GM12892 (cell line): ENCODE measurements at regions not wholly inside any gene's neighbourhood (a gene's known extent, or its start where the extent isn't known, plus 50 kb on each side); places are given as distances from the start of the nearest gene placed in this dataset.
"Not testable (repeated sequence)": the region's sequence is repeated elsewhere in the genome, so short reads cannot be mapped to it uniquely, and the experiment has no call there.

Experiments used
- DNase-seq: peaks from one replicate; pipeline ENCODE4 v3.0.0; 2011; ENCODE audit not compliant: insufficient read length
- FAIRE-seq: peaks from 2 replicates; lab custom pipeline; 2011; peaks lifted over from hg19 to GRCh38; lab: Jason Lieb, UNC
- POLR2A ChIP-seq: IDR thresholded peaks from 2 replicates; pipeline ENCODE4 v1.6.1; 2011; ENCODE audit warnings: low read depth, low read length, control low read depth
- POLR2AphosphoS5 ChIP-seq: IDR thresholded peaks from 2 replicates; pipeline ENCODE4 v1.6.1; 2011; ENCODE audit warnings: low read depth, low read length, control low read depth
- TAF1 ChIP-seq: IDR thresholded peaks from 2 replicates; pipeline ENCODE4 v1.6.1; 2011; ENCODE audit warnings: low read depth, mild to moderate bottlenecking, control low read depth, low read length, borderline replicate concordance

DNA sequence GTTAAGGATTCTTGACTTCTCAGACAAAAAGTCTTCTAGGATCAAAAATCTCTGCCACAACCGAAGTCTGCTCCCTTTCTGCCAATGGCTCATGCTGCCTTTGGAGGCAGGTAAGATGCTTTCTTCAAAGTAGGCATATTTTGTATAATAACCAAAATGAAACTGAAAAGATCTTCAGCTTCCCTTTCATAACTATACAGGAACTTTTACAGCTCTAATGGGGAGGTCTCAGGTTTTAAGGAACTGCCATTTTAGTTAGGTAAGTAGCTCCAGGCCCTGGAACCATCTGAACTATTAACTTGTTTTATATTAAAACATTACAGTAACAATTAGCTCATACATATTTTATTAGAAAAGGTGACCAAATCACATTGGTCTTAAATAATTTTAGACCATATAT is 110.9 kb upstream of the FREM1 start:
- no peak for DNase-seq
- no peak for FAIRE-seq
- TF ChIP-seq POLR2AphosphoS5: no peak
- TF ChIP-seq TAF1: no peak
- no peak for TF ChIP-seq POLR2A

DNA sequence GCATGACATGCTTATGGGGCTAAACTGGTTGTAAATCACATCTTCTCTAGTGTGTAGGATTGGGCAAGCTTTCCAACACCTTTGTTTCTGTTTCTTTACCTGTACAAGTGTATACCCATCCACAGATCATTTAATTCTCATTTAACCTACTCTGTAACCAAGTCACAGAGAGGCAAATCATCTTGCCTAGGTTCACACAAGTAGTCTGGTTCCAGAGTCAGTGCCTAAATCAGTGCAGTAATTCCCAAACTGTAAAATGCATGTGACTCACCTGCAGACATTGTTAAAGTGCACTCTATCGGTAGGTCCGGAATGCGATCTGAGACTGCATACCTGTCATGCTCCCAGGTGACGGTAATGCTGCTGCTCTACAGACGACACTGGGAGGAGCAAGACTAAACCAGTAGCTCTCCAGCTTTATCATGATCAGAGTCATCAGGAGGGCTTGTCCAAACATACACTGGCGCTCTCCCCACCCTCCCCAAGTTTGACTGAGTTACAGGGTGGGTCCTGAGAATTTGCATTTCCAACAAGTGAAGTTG is 107.9 kb upstream of the FREM1 start:
- FAIRE-seq (no peak), DNase-seq (no peak)
- TF ChIP-seq TAF1 (no peak), POLR2A (no peak), POLR2AphosphoS5 (no peak)

DNA sequence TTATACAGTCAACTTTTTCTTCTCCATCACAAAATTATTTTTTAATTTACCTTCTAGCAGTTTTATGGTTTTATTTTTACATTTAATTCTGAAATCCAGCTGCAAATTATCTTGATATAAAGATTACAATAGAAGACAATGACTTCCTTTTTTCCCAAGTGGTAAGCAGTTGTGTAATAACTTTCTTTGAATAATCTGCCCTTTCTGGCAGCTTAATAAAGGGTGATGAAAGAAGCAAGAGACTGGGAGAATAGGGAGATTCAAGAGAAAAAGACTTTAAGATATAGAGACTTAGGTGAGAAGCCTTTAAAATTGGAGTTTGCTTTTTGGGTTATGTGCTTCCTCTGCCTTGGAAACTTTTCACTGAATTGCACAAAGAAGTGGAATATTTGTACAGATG is 100.4 kb upstream of the FREM1 start:
- TF ChIP-seq TAF1 (no peak), POLR2AphosphoS5 (no peak), POLR2A (no peak)
- DNase-seq (no peak), FAIRE-seq (no peak)

DNA sequence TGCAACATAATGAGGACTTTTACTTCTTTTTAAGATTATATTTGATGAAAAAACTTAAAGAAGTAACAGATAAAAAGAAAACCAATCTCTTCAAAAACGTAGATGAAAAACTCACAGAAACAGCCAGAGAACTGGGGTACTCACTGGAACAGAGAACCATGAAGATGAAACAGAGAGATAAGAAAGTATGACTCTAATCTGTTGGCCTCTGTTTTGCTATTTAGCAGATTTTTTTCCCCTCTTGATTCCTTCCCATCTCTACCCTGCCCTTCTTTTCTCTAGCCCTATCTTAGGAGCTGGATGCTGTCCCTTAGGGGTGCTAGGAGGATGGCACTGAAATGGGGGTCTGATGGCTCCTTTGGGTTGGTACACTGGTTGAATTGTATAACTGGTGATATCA is 97.5 kb upstream of the FREM1 start:
- FAIRE-seq: no peak
- no peak for DNase-seq
- TF ChIP-seq POLR2A (no peak), TAF1 (no peak), POLR2AphosphoS5 (no peak)

DNA sequence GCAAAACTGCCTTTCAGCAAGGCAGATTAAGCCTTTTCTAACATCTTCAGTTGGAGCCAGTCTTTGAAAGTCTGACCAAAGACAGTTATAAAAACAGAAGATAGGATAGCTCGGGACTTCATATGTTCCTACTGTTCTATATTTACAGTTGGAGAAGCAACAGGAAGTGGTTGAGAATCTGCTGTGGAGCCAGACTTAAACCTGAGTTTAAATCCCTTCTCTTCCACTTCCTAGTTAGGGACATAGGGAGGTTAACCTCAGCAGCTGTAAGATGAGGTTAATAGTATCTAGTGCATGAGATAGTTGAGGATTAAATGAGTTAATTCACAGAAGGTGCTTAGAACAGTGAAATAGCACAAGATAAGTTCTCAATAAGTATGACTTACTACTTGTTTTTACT is 84.5 kb upstream of the FREM1 start:
- no peak for FAIRE-seq
- no peak for TF ChIP-seq POLR2AphosphoS5
- TF ChIP-seq TAF1: no peak
- no peak for TF ChIP-seq POLR2A
- DNase-seq: no peak

DNA sequence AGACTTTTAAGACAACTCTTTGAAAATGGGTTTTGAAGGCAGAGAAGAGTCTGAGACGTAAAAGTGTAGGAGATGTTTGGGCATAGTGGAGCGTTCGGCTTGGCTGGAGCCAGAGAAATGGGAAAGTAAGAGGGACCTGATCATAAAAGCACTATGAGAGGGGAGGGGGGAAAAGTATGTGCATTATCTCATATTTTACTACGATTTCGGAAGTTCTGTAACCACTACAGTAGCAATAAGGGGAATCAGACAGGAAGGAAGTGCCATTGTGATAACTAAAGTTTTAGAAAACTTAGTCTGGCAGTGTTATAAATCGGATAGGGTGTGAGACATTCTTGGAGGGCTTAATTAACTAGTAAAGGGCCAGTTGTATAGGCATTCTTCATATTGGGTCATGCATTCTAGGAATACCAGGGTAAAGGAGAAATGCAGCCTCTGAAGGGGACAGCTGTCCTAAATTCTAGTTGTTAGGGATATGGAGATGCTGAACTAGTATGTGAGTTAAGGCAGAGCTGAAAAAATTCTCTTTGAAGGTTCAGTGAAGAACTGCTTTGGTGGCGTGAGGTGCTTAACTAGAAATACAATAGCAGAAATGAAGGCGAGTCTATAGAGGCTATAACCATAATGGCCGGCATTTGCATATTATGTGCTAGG is 83.8 kb upstream of the FREM1 start:
- DNase-seq (no peak), FAIRE-seq (no peak)
- TF ChIP-seq TAF1 (no peak), POLR2A (no peak)

DNA sequence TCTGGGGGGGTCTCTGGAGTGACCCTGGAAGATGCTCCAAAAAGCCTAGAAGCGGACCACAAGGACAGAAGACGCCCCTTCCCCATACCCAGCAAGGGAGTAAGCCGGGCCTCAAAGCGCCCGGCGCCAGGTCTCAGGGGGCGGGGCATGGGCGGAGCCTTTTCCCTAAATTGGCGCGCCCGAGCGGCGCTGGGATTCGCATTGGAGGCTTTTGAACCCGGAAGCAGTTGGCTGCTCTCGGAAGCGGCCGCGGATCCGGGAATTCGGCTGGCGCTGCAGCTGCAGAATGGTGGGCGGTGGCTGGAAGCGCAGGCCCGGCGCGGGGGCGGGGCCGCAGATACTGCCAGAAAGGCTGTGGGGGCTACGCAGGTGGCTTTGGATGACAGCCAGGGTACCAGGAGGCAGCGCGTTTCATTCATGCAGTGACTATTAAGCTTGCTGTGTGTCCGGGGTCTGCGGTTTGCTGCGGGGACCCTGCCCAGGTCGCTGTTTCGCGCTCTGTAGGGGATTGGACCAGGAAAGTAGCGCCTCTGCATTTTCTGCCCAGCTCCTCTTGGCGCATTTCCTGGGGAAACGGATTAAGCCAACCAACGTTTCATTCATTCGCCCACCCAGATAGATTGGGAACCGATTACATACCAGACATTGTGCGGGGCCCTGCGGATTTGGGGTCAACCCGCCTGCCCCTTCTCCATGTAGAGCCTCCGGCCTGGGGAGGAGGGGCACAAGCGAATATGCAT is 83.0 kb upstream of the FREM1 start:
- TF ChIP-seq POLR2A (no peak), TAF1 (no peak), POLR2AphosphoS5 (no peak)
- FAIRE-seq (peak; percentile 38), DNase-seq (no peak)

DNA sequence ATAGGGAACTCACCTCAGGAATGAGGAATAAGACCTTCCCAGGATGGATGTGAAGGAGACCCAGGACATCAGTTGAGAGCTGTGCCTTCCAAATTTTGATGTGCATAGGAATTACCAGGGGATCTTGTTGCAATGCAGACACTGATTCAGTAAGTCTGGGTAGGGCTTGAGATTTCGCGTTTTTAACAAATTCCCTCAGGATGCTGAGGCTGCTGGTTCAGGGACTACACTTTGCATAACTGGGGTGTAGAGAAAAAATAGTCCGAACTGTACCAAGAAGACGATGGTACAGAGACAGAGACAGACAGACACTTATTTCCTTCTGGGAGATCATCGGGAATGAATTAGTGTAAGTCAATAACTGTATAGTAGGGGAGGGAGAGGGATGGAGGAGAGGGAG is 82.3 kb upstream of the FREM1 start:
- no peak for TF ChIP-seq POLR2A
- no peak for TF ChIP-seq TAF1
- no peak for TF ChIP-seq POLR2AphosphoS5
- DNase-seq (no peak), FAIRE-seq (no peak)

DNA sequence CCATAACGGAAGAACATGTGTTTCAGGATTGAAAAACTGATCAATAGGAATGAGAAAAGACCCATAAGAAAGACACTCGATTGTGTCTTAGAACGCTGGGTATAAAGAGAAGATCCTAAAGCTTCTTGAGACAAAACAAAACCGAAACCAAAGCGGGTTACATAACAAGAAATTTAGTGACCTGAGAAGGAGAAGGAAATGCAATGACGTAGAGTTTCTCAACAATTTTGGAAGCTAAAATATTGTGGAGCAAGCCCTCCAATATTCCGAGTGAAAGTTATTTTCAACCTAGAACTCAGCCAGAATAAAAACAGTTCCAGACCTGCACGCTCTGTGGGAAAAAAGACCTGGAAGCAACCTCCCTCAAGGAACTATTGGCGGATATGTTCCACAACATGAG is 81.9 kb upstream of the FREM1 start:
- FAIRE-seq (no peak), DNase-seq (no peak)
- TF ChIP-seq POLR2AphosphoS5 (no peak), POLR2A (no peak)

DNA sequence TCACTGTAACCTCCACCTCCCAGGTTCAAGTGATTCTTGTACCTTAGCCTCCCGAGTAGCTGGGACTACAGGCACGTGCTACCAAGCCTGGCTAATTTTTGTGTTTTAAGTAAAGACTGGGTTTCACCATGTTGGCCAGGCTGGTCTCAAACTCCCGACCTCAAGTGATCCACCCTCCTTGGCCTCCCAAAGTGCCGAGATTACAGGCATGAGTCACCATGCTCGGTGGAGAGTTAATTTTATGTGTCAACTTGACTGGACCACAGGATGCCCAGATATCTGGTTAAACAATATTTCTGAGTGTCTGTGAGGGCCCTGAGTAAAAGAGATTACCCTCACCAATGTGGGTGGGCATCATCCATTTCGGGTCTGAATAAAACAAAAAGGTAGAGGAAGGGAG is 80.4 kb upstream of the FREM1 start:
- DNase-seq, FAIRE-seq: not testable (repeated sequence)

DNA sequence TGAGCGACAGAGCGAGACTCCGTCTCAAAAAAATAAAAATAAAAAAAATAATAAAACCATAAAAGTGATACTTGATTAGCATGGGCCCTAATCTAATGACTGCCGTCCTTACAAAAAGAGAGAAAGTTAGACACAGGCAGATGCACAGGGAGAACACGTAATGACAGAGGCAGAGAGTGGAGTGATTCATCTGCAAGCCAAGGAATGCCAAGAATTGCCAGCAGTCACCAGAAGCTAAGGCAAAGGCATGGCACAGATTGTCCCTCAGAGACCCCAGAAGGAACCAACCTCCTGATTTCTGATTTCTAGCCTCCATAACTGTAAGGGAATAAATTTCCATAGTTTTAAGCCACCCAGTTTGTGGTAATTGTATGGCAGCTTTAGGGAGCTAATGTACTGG is 79.6 kb upstream of the FREM1 start:
- DNase-seq (no peak), FAIRE-seq (no peak)
- TF ChIP-seq POLR2A (no peak), TAF1 (no peak), POLR2AphosphoS5 (no peak)

DNA sequence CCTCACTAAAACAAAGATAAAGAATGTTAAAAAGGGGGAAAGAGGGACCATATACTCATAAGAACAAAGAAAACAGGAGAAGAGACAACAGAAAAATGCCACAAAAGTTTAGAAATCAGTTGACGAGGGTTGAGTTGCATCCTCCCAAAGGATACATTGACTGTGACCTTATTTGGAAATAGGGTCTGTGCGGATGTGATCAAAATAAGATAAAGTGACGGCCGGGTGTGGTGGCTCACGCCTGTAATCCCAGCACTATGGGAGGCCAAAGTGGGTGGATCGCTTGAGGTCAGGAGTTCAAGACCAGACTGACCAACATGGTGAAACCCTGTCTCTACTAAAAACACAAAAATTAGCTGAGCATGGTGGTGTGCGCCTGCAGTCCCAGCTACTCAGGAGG is 79.1 kb upstream of the FREM1 start:
- FAIRE-seq, DNase-seq: not testable (repeated sequence)
